ENCODE measurements at regions not wholly inside any gene's neighbourhood (a gene's known extent, or its start where the extent isn't known, plus 50 kb on each side); places are given as distances from the start of the nearest gene placed in this dataset.

DNA sequence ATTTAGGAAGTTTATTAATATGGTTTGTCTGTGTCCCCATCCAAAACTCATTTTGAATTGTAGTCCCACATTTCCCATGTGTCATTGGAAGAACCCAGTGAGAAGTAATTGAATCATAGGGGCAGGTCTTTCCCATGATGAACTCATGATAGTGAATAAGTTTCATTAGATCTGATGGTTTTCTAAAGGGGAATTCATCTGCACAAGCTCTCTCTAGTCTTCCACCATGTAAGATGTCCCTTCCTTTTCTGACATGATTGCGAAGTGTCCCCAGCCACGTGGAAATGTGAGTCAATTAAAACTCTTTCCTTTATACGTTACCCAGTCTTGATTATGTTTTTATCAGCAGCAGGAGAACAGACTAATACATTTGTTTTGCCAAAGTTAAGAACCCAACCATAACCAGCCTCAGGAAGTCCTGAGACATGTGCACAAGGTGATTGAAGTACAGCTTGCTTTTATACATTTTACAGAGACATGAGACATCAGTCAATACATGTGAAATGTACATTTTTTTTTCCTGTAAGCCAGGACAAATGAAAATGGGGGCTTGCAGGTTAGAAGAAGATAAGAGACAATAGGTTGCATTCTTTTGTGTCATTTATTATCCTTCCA lies 1136.7 kb downstream of the TMEM121 start (continued):
- TF ChIP-seq ZNF462 (CRISPR knock-in tag; IDR thresholded peaks at IDR 0.05) (no peak), ZNF331 (CRISPR knock-in tag; IDR thresholded peaks at IDR 0.05; ENCODE audit: low read depth) (no peak), EZH2 (IDR thresholded peaks at IDR 0.05; ENCODE audit: low read depth, unreplicated experiment) (no peak), CTCF (conservative IDR thresholded peaks at IDR 0.05; ENCODE audit: low read depth in 2 of 2) (no peak), STAT1 (IDR thresholded peaks at IDR 0.05; ENCODE audit: unreplicated experiment) (no peak), CREB1 (CRISPR knock-in tag; IDR thresholded peaks at IDR 0.05; ENCODE audit: low read depth) (no peak), NANOG (IDR thresholded peaks at IDR 0.05; ENCODE audit: borderline replicate concordance) (no peak), POLR2AphosphoS5 (IDR thresholded peaks at IDR 0.05; ENCODE audit: low read depth) (no peak), REST (IDR thresholded peaks at IDR 0.05; ENCODE audit: unreplicated experiment) (no peak), EZH2phosphoT487 (IDR thresholded peaks at IDR 0.05; ENCODE audit: unreplicated experiment) (no peak), ZNF114 (CRISPR knock-in tag; IDR thresholded peaks at IDR 0.05) (no peak), JUNB (IDR thresholded peaks at IDR 0.05; ENCODE audit: unreplicated experiment) (no peak)
